GM23248 (cell line): ENCODE measurements at regions not wholly inside any gene's neighbourhood (a gene's known extent, or its start where the extent isn't known, plus 50 kb on each side); places are given as distances from the start of the nearest gene placed in this dataset.

Experiments used
- DNase-seq: peaks from one replicate; pipeline ENCODE4 v3.0.0-alpha.2; 2015
- H2AFZ ChIP-seq: fragments of 200-600 bp; sonication (generic); 2 replicates; pipeline ENCODE4 v1.6.1; 2016; ENCODE audit warnings: antibody characterized with exemption
- H3F3A ChIP-seq: fragments of 200-600 bp; sonication (generic); 2 replicates; pipeline ENCODE4 v1.6.1; 2016; ENCODE audit warnings: mild to moderate bottlenecking, antibody characterized with exemption, mixed run types; ENCODE audit not compliant: insufficient read depth
- H3K27ac ChIP-seq: fragments of 200-600 bp; sonication (generic); 2 replicates; pipeline ENCODE4 v1.5.1; 2016; ENCODE audit warnings: mild to moderate bottlenecking
- H3K27me3 ChIP-seq: fragments of 200-600 bp; sonication (generic); replicated peaks from 2 replicates; pipeline ENCODE4 v1.6.1; 2016; ENCODE audit warnings: mild to moderate bottlenecking; ENCODE audit not compliant: insufficient read depth
- H3K36me3 ChIP-seq: fragments of 200-600 bp; sonication (generic); 2 replicates; pipeline ENCODE4 v1.6.1; 2016; ENCODE audit warnings: low read depth, mild to moderate bottlenecking
- H3K4me1 ChIP-seq: fragments of 200-600 bp; sonication (generic); 2 replicates; pipeline ENCODE4 v1.6.1; 2016; ENCODE audit warnings: mild to moderate bottlenecking; ENCODE audit not compliant: insufficient read depth
- H3K4me2 ChIP-seq: fragments of 200-600 bp; sonication (generic); one replicate; pipeline ENCODE4 v1.6.1; 2016; ENCODE audit warnings: mild to moderate bottlenecking; ENCODE audit not compliant: unreplicated experiment
- H3K4me3 ChIP-seq: fragments of 200-600 bp; sonication (generic); 2 replicates; pipeline ENCODE4 v1.5.1; 2016; ENCODE audit warnings: mild to moderate bottlenecking
- H3K79me2 ChIP-seq: fragments of 200-600 bp; sonication (generic); 2 replicates; pipeline ENCODE4 v1.6.1; 2016; ENCODE audit warnings: mild to moderate bottlenecking; ENCODE audit not compliant: insufficient read depth
- H3K9ac ChIP-seq: fragments of 200-600 bp; sonication (generic); 2 replicates; pipeline ENCODE4 v1.6.1; 2016; ENCODE audit warnings: mild to moderate bottlenecking
- H3K9me2 ChIP-seq: fragments of 200-600 bp; sonication (generic); 2 replicates; pipeline ENCODE4 v1.6.1; 2016; ENCODE audit warnings: mixed run types, mild to moderate bottlenecking, moderate library complexity; ENCODE audit not compliant: insufficient read depth
- H3K9me3 ChIP-seq: fragments of 200-600 bp; sonication (generic); one replicate; pipeline ENCODE4 v1.6.1; 2017; ENCODE audit warnings: low read depth
- H4K20me1 ChIP-seq: fragments of 200-600 bp; sonication (generic); 2 replicates; pipeline ENCODE4 v1.6.0; 2016; ENCODE audit not compliant: insufficient read depth
- EZH2 ChIP-seq: fragments of 200-600 bp; sonication (generic); IDR thresholded peaks from 2 replicates; pipeline ENCODE4 v1.6.1; 2018; ENCODE audit warnings: antibody characterized with exemption, mild to moderate bottlenecking; ENCODE audit not compliant: insufficient read depth, poor library complexity, severe bottlenecking
- EZH2phosphoT487 ChIP-seq: fragments of 200-600 bp; sonication (generic); IDR thresholded peaks from 2 replicates; pipeline ENCODE4 v1.6.1; 2018; ENCODE audit warnings: antibody characterized with exemption, moderate library complexity, mild to moderate bottlenecking, low read depth; ENCODE audit not compliant: insufficient read depth
- WGBS, 2 experiments: methylation state at CpG; one replicate each; pipeline ENCODE4 v1.1.6; 2015 to 2017; ENCODE audit warnings: low lambda C conversion rate in 2 of 2, low coverage in 1 of 2; ENCODE audit errors: missing lambda C conversion rate in 2 of 2; 5-methylcytosine and 5-hydroxymethylcytosine counted together
- in situ Hi-C: fragments of 300-500 bp; cut with MboI; formaldehyde crosslinking; loops from 2 replicates; pipeline ENCODE4 v1.15.0; 2020

GRCh38 chrX:109844986-109845385, 111.9 kb upstream of the ACSL4 start:
- H3K9ac ChIP-seq: no peak overlapping the region
- H3K9me2 ChIP-seq: no peaks in the 10 kb centered on the region
- in situ Hi-C loops: no loop called here
- H4K20me1 ChIP-seq: no peaks in the 10 kb centered on the region
- WGBS, 2 experiments: 60 to 62% methylated on average over 4 of the region's 4 CpGs
- H3K4me3 ChIP-seq: no peak overlapping the region
- H3K4me2 ChIP-seq: no peak overlapping the region
- H3K9me3 ChIP-seq: no peaks in the 10 kb centered on the region
- DNase-seq: no peak
- H3K27me3 ChIP-seq: no peaks in the 10 kb centered on the region
- H3K27ac ChIP-seq: no peak overlapping the region
- H3K4me1 ChIP-seq: peaks cover 44% of the 10 kb centered on the region
- no peaks in the 10 kb centered on the region for H3K79me2 ChIP-seq
- no peak overlapping the region for H2AFZ ChIP-seq
- TF ChIP-seq EZH2phosphoT487: no peak
- TF ChIP-seq EZH2: no peak
- peaks cover 16% of the 10 kb centered on the region for H3F3A ChIP-seq
- no peaks in the 10 kb centered on the region for H3K36me3 ChIP-seq

GRCh38 chrX:109845996-109846395, 112.9 kb upstream of the ACSL4 start:
- Histone ChIP-seq H3K27ac (no peak overlapping the region), H3K9me3 (no peaks in the 10 kb centered on the region), H3K9me2 (no peaks in the 10 kb centered on the region), H3K9ac (no peak overlapping the region), H3K27me3 (no peaks in the 10 kb centered on the region), H3K4me2 (no peak overlapping the region), H3F3A (peaks cover 16% of the 10 kb centered on the region), H4K20me1 (no peaks in the 10 kb centered on the region), H3K36me3 (no peaks in the 10 kb centered on the region), H3K4me3 (no peak overlapping the region), H3K4me1 (peaks cover 36% of the 10 kb centered on the region), H2AFZ (no peak overlapping the region), H3K79me2 (no peaks in the 10 kb centered on the region)
- TF ChIP-seq EZH2 (no peak), EZH2phosphoT487 (no peak)
- 93 to 96% methylated on average over 4 of the region's 4 CpGs for WGBS, 2 experiments
- no peak for DNase-seq
- in situ Hi-C loops: no loop called here

- peak overlapping the region; percentile 53; the same call in 1 of the 2 replicates for H2AFZ ChIP-seq
- H3K4me2 ChIP-seq: peak overlapping the region; percentile 68
These were observed 114.5 kb upstream of the ACSL4 start for GRCh38 chrX:109847257-109848187.

GRCh38 chrX:109848461-109849050, 115.5 kb upstream of the ACSL4 start:
- Histone ChIP-seq H3K36me3 (no peaks in the 10 kb centered on the region), H3K79me2 (no peaks in the 10 kb centered on the region), H3K9me3 (no peaks in the 10 kb centered on the region), H4K20me1 (no peaks in the 10 kb centered on the region), H3K27me3 (no peaks in the 10 kb centered on the region), H3K9ac (no peak overlapping the region), H2AFZ (no peak overlapping the region), H3K4me3 (no peak overlapping the region), H3K4me1 (peaks cover 22% of the 10 kb centered on the region), H3K9me2 (no peaks in the 10 kb centered on the region), H3K27ac (no peak overlapping the region), H3F3A (peaks cover 16% of the 10 kb centered on the region), H3K4me2 (no peak overlapping the region)
- in situ Hi-C loops: no loop called here
- 47 to 50% methylated on average over 4 of the region's 4 CpGs for WGBS, 2 experiments
- DNase-seq: no peak
- no peak for TF ChIP-seq EZH2phosphoT487

More at GRCh38 chrX:109847257-109848187, 114.5 kb upstream of the ACSL4 start:
- H3K9ac ChIP-seq: peak overlapping the region; percentile 53
- peak; percentile 83 for DNase-seq
- H4K20me1 ChIP-seq: no peaks in the 10 kb centered on the region
- peaks cover 16% of the 10 kb centered on the region for H3F3A ChIP-seq
- peaks cover 22% of the 10 kb centered on the region for H3K4me1 ChIP-seq
- peak overlapping the region; percentile 45 for H3K4me3 ChIP-seq
- WGBS, 2 experiments: 0 to 4% methylated on average over 5 of the region's 5 CpGs
- no peaks in the 10 kb centered on the region for H3K27me3 ChIP-seq
- in situ Hi-C loops: no loop called here
- no peaks in the 10 kb centered on the region for H3K9me2 ChIP-seq
- H3K27ac ChIP-seq: peak overlapping the region; percentile 76
- TF ChIP-seq EZH2 (no peak), EZH2phosphoT487 (no peak)
- H3K9me3 ChIP-seq: no peaks in the 10 kb centered on the region
- H3K79me2 ChIP-seq: no peaks in the 10 kb centered on the region
- H3K36me3 ChIP-seq: no peaks in the 10 kb centered on the region
